Neural cell (in vitro differentiated cells): ENCODE measurements at regions not wholly inside any gene's neighbourhood (a gene's known extent, or its start where the extent isn't known, plus 50 kb on each side); places are given as distances from the start of the nearest gene placed in this dataset.

Experiments
- H2AFZ ChIP-seq: fragments of 200-600, 300-800 bp; sonication (generic), shearing (Covaris generic); 2 replicates; pipeline ENCODE4 v1.6.0; 2014; ENCODE audit warnings: low read depth, mild to moderate bottlenecking, antibody characterized with exemption, low read length, moderate library complexity
- H3F3A ChIP-seq: fragments of 200-600 bp; shearing (Covaris generic); 2 replicates; pipeline ENCODE4 v1.6.1; 2016; ENCODE audit warnings: mild to moderate bottlenecking, moderate library complexity, mixed read lengths, antibody characterized with exemption, low read length; ENCODE audit not compliant: insufficient read depth, poor library complexity, severe bottlenecking
- H3K27ac ChIP-seq: fragments of 200-600, 300-800 bp; sonication (generic), shearing (Covaris generic); 2 replicates; pipeline ENCODE4 v1.5.1; 2014; ENCODE audit warnings: mild to moderate bottlenecking, low read length, moderate library complexity
- H3K27me3 ChIP-seq: fragments of 300-800, 200-600 bp; sonication (generic), shearing (Covaris generic); 2 replicates; pipeline ENCODE4 v1.6.0; 2014; ENCODE audit warnings: mild to moderate bottlenecking, low read depth, low read length, moderate library complexity; ENCODE audit not compliant: insufficient read depth
- H3K36me3 ChIP-seq: fragments of 300-800, 200-600 bp; sonication (generic), shearing (Covaris generic); 2 replicates; pipeline ENCODE4 v1.5.1; 2014; ENCODE audit warnings: mild to moderate bottlenecking, antibody characterized with exemption, low read length, moderate library complexity; ENCODE audit not compliant: insufficient read depth
- H3K4me2 ChIP-seq: fragments of 300-800, 200-600 bp; sonication (generic), shearing (Covaris generic); 2 replicates; pipeline ENCODE4 v1.6.0; 2014; ENCODE audit warnings: mild to moderate bottlenecking, low read length
- H3K4me3 ChIP-seq: fragments of 300-800, 200-600 bp; sonication (generic), shearing (Covaris generic); 2 replicates; pipeline ENCODE4 v1.5.1; 2014; ENCODE audit warnings: mild to moderate bottlenecking, low read length, moderate library complexity
- H3K79me2 ChIP-seq: fragments of 200-600 bp; shearing (Covaris generic); replicated peaks from 2 replicates; pipeline ENCODE4 v1.6.0; 2014; ENCODE audit warnings: mild to moderate bottlenecking, low read length, moderate library complexity; ENCODE audit not compliant: insufficient read depth
- H3K9ac ChIP-seq: fragments of 300-800, 200-600 bp; sonication (generic), shearing (Covaris generic); 2 replicates; pipeline ENCODE4 v1.6.1; 2016; ENCODE audit warnings: mild to moderate bottlenecking, low read length, mixed read lengths
- H3K9me2 ChIP-seq: fragments of 200-600 bp; shearing (Covaris generic); 2 replicates; pipeline ENCODE4 v1.6.1; 2016; ENCODE audit warnings: mild to moderate bottlenecking, low read length, mixed read lengths; ENCODE audit not compliant: insufficient read depth
- H3K9me3 ChIP-seq: fragments of 200-600, 300-800 bp; sonication (generic), shearing (Covaris generic); 2 replicates; pipeline ENCODE4 v1.6.1; 2016; ENCODE audit warnings: mild to moderate bottlenecking, mixed run types, low read length, moderate library complexity, mixed read lengths
- H4K20me1 ChIP-seq: fragments of 200-600 bp; shearing (Covaris generic); 2 replicates; pipeline ENCODE4 v1.6.1; 2016; ENCODE audit warnings: mild to moderate bottlenecking, mixed run types; ENCODE audit not compliant: insufficient read depth
- EP300 ChIP-seq: fragments of 450-650 bp; conservative IDR thresholded peaks from 2 replicates; pipeline ENCODE4 v1.6.1; 2014; ENCODE audit warnings: antibody characterized with exemption, mild to moderate bottlenecking, moderate library complexity; ENCODE audit not compliant: poor library complexity, severe bottlenecking
- EZH2 ChIP-seq: fragments of 200-600, 300-800 bp; shearing (Covaris generic), sonication (generic); IDR thresholded peaks from 2 replicates; pipeline ENCODE4 v1.6.1; 2014; ENCODE audit warnings: antibody characterized with exemption, low read length, borderline replicate concordance, mild to moderate bottlenecking; ENCODE audit not compliant: insufficient read depth, poor library complexity, severe bottlenecking
- MXI1 ChIP-seq: fragments of 450-650 bp; conservative IDR thresholded peaks from 2 replicates; pipeline ENCODE4 v1.6.1; 2014; ENCODE audit warnings: antibody characterized with exemption, mild to moderate bottlenecking; ENCODE audit not compliant: poor library complexity, severe bottlenecking
- POLR2AphosphoS5 ChIP-seq: IDR thresholded peaks from 2 replicates; pipeline ENCODE4 v1.6.1; 2012
- RAD21 ChIP-seq: fragments of 450-650 bp; conservative IDR thresholded peaks from 2 replicates; pipeline ENCODE4 v1.6.1; 2014; ENCODE audit warnings: antibody characterized with exemption, mild to moderate bottlenecking, moderate library complexity
- SMC3 ChIP-seq: fragments of 450-650 bp; conservative IDR thresholded peaks from 2 replicates; pipeline ENCODE4 v1.6.1; 2014; ENCODE audit warnings: antibody characterized with exemption, mild to moderate bottlenecking, moderate library complexity; ENCODE audit not compliant: poor library complexity
- TAF1 ChIP-seq: IDR thresholded peaks from 2 replicates; pipeline ENCODE4 v1.6.1; 2012; ENCODE audit warnings: low read depth
- TF ChIP-seq, protein P1 (sequence below): IDR thresholded peaks from 2 replicates; pipeline ENCODE4 v1.6.1; 2012; ENCODE audit warnings: borderline replicate concordance
- TF ChIP-seq, protein P2 (sequence below): fragments of 450-650 bp; IDR thresholded peaks from 2 replicates; pipeline ENCODE4 v1.5.1; 2014; ENCODE audit warnings: antibody characterized with exemption, mild to moderate bottlenecking, moderate library complexity; ENCODE audit not compliant: poor library complexity, severe bottlenecking

DNA sequence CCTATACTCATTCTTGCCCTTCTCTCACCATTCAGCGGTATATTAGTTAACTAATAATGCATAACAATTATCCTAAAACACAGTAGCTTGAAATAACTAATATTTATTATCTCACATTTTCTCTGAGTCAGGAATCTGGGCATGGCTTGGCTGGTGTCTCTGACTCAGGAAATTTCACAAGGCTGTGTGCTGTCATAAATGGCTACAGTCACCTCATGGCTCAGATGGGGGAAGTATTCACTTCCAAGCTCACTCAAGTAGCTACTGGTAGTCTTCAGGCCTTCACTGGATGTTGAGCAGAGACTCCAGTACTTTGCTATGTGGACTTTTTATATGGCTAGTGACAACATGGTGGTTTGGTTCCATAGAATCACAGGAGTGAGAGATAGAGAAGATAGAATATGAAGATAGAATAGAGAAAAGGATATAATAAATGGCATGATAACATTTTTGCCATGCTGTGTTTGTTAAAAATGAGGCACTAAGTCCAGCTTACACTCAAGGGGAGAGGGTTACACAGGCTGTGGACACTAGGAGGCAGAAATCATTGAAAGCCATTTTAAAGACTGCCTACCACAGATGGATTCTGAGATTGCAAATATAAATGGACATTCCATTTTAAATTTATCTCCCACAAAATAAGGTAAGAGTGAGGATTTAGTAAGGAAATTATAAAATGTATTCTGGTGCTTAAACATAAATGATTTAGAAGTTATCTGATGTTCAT is 997.8 kb upstream of the CHORDC1 start:
- H3K79me2 ChIP-seq: no peaks in the 10 kb centered on the region
- no peaks in the 10 kb centered on the region for H3K9me3 ChIP-seq
- H4K20me1 ChIP-seq: no peaks in the 10 kb centered on the region
- H3K4me2 ChIP-seq: no peak overlapping the region
- H3K36me3 ChIP-seq: no peaks in the 10 kb centered on the region
- H3K4me3 ChIP-seq: peak overlapping the region; percentile 39
- H2AFZ ChIP-seq: no peak overlapping the region
- no peaks in the 10 kb centered on the region for H3F3A ChIP-seq
- H3K9ac ChIP-seq: peak overlapping the region; percentile 22
- no peaks in the 10 kb centered on the region for H3K27me3 ChIP-seq
- H3K9me2 ChIP-seq: no peaks in the 10 kb centered on the region
- peak overlapping the region; percentile 85 for H3K27ac ChIP-seq
- TF ChIP-seq EZH2 (no peak), TAF1 (no peak), POLR2AphosphoS5 (no peak), SMC3 (no peak), RAD21 (no peak), MXI1 (no peak), EP300 (no peak)
- TF ChIP-seq, protein P1, sequence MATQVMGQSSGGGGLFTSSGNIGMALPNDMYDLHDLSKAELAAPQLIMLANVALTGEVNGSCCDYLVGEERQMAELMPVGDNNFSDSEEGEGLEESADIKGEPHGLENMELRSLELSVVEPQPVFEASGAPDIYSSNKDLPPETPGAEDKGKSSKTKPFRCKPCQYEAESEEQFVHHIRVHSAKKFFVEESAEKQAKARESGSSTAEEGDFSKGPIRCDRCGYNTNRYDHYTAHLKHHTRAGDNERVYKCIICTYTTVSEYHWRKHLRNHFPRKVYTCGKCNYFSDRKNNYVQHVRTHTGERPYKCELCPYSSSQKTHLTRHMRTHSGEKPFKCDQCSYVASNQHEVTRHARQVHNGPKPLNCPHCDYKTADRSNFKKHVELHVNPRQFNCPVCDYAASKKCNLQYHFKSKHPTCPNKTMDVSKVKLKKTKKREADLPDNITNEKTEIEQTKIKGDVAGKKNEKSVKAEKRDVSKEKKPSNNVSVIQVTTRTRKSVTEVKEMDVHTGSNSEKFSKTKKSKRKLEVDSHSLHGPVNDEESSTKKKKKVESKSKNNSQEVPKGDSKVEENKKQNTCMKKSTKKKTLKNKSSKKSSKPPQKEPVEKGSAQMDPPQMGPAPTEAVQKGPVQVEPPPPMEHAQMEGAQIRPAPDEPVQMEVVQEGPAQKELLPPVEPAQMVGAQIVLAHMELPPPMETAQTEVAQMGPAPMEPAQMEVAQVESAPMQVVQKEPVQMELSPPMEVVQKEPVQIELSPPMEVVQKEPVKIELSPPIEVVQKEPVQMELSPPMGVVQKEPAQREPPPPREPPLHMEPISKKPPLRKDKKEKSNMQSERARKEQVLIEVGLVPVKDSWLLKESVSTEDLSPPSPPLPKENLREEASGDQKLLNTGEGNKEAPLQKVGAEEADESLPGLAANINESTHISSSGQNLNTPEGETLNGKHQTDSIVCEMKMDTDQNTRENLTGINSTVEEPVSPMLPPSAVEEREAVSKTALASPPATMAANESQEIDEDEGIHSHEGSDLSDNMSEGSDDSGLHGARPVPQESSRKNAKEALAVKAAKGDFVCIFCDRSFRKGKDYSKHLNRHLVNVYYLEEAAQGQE: no peak
- TF ChIP-seq, protein P2, sequence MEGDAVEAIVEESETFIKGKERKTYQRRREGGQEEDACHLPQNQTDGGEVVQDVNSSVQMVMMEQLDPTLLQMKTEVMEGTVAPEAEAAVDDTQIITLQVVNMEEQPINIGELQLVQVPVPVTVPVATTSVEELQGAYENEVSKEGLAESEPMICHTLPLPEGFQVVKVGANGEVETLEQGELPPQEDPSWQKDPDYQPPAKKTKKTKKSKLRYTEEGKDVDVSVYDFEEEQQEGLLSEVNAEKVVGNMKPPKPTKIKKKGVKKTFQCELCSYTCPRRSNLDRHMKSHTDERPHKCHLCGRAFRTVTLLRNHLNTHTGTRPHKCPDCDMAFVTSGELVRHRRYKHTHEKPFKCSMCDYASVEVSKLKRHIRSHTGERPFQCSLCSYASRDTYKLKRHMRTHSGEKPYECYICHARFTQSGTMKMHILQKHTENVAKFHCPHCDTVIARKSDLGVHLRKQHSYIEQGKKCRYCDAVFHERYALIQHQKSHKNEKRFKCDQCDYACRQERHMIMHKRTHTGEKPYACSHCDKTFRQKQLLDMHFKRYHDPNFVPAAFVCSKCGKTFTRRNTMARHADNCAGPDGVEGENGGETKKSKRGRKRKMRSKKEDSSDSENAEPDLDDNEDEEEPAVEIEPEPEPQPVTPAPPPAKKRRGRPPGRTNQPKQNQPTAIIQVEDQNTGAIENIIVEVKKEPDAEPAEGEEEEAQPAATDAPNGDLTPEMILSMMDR: no peak

DNA sequence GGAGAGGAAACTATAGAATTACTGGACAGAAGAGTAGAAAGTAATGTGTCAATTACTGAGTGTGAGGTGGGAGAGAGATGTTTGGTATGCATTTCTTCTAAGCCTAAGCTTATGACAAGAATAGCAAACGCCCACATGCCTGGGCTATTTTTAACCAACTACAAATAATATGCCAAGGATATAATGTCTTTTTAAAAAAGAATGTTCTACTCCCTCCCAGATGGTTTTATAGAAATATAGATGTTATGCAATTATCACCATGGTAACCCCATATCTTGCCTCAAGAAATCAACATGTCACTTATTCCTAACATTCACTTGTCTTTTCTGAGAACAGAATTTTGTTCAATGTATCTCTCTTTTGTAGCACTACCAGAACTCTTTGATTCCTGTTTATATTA is 996.7 kb upstream of the CHORDC1 start:
- Histone ChIP-seq H3K9me3 (no peaks in the 10 kb centered on the region), H4K20me1 (no peaks in the 10 kb centered on the region), H3K27ac (peak overlapping the region; percentile 85), H3K4me3 (peak overlapping the region; percentile 39), H3K27me3 (no peaks in the 10 kb centered on the region), H3K9ac (peak overlapping the region; percentile 22), H3F3A (no peaks in the 10 kb centered on the region), H3K4me2 (peak overlapping the region; percentile 59), H3K36me3 (no peaks in the 10 kb centered on the region), H3K9me2 (no peaks in the 10 kb centered on the region), H2AFZ (no peak overlapping the region), H3K79me2 (no peaks in the 10 kb centered on the region)
- TF ChIP-seq, protein P1: peak; percentile 19
- TF ChIP-seq TAF1: no peak
- peak; percentile 68 for TF ChIP-seq EP300
- no peak for TF ChIP-seq EZH2
- no peak for TF ChIP-seq SMC3
- peak; percentile 46 for TF ChIP-seq POLR2AphosphoS5
- TF ChIP-seq RAD21: no peak
